ENCODE measurements at regions not wholly inside any gene's neighbourhood (a gene's known extent, or its start where the extent isn't known, plus 50 kb on each side); places are given as distances from the start of the nearest gene placed in this dataset.

GRCh38 chr9:592225-592624 lies 249.3 kb upstream of the DMRT1 start:
- TF ChIP-seq CTCF (IDR thresholded peaks at IDR 0.05) (no peak), POLR2AphosphoS5 (IDR thresholded peaks at IDR 0.05; ENCODE audit: insufficient read depth in 1 of 2, low read depth in 1 of 2) (no peak)
